HFF-Myc (cell line): ENCODE measurements at regions not wholly inside any gene's neighbourhood (a gene's known extent, or its start where the extent isn't known, plus 50 kb on each side); places are given as distances from the start of the nearest gene placed in this dataset.

Experiments used
- DNase-seq: peaks from one replicate; pipeline ENCODE4 v3.0.0-alpha.2; 2011; ENCODE audit warnings: low read depth; ENCODE audit errors: extremely low read depth
- H3K4me3 ChIP-seq: replicated peaks from 2 replicates; pipeline ENCODE4 v1.5.1; 2011; ENCODE audit warnings: low read depth, mild to moderate bottlenecking, control low read depth, low read length
- CTCF ChIP-seq: IDR thresholded peaks from 2 replicates; pipeline ENCODE4 v1.5.1; 2012; ENCODE audit warnings: mild to moderate bottlenecking, low read depth, low read length, control low read depth; ENCODE audit errors: missing control alignments

- H3K4me3 ChIP-seq, result no peak overlapping the region
- DNase-seq, result no peak
- no peak for TF ChIP-seq CTCF
Measured at GRCh38 chr18:39529358-39529757, 1963.8 kb upstream of the CELF4 start.

- no peak for TF ChIP-seq CTCF
- no peak for DNase-seq
- no peak overlapping the region for H3K4me3 ChIP-seq
Measured at GRCh38 chr18:39527465-39527864, 1961.9 kb upstream of the CELF4 start.

- no peak for DNase-seq
- no peak for TF ChIP-seq CTCF
- no peak overlapping the region for H3K4me3 ChIP-seq
Measured at GRCh38 chr18:39524370-39524769, 1958.8 kb upstream of the CELF4 start.

GRCh38 chr18:39523281-39523680 is 1957.7 kb upstream of the CELF4 start:
- H3K4me3 ChIP-seq, result no peak overlapping the region
- no peak for TF ChIP-seq CTCF
- DNase-seq, result no peak

GRCh38 chr18:39521164-39521563 is 1955.6 kb upstream of the CELF4 start:
- no peak for TF ChIP-seq CTCF
- H3K4me3 ChIP-seq, result no peak overlapping the region
- no peak for DNase-seq

GRCh38 chr18:39519741-39520140 is 1954.1 kb upstream of the CELF4 start:
- no peak overlapping the region for H3K4me3 ChIP-seq
- no peak for TF ChIP-seq CTCF
- no peak for DNase-seq

GRCh38 chr18:39515299-39515698 is 1949.7 kb upstream of the CELF4 start:
- DNase-seq, result no peak
- no peak for TF ChIP-seq CTCF
- no peak overlapping the region for H3K4me3 ChIP-seq
